Naive thymus-derived CD4-positive, alpha-beta T cell (primary cell): ENCODE measurements at regions not wholly inside any gene's neighbourhood (a gene's known extent, or its start where the extent isn't known, plus 50 kb on each side); places are given as distances from the start of the nearest gene placed in this dataset.
"Not testable (repeated sequence)": the region's sequence is repeated elsewhere in the genome, so short reads cannot be mapped to it uniquely, and the experiment has no call there.

Source experiments
- ATAC-seq: fragments of 150-1000 bp; cut with Tn5 transposase; 2 replicates; pipeline ENCODE4 v1.10.0; 2021; ENCODE audit warnings: mild to moderate bottlenecking, moderate library complexity
- CTCF ChIA-PET: fragments of 350-600 bp; sonication (Branson Sonifier 250); formaldehyde crosslinking; loops from one replicate; lab custom pipeline; 2021; ENCODE audit warnings: antibody characterized with exemption; lab: Charles Lee
- POLR2A ChIA-PET: fragments of 350-600 bp; sonication (Branson Sonifier 250); formaldehyde crosslinking; loops from one replicate; lab custom pipeline; 2021; ENCODE audit warnings: antibody characterized with exemption, inconsistent platforms; lab: Charles Lee
- DNase-seq, 9 donors: peaks; one replicate each; pipeline versions ENCODE4 v3.0.0 to v3.0.0-alpha.2; 2020 to 2022; ENCODE audit warnings: mixed read lengths in 1 of 9
- H3K27ac ChIP-seq: one replicate; pipeline ENCODE4 v1.7.0; 2013; ENCODE audit warnings: mild to moderate bottlenecking, low read depth, low read length, moderate library complexity
- H3K27me3 ChIP-seq, 2 donors: one replicate each; pipeline ENCODE4 v1.7.0; 2013; ENCODE audit warnings: low read length in 2 of 2, mild to moderate bottlenecking in 2 of 2, moderate library complexity in 2 of 2; ENCODE audit not compliant: control insufficient read depth in 2 of 2, insufficient read depth in 2 of 2
- H3K36me3 ChIP-seq, 3 experiments: 1 replicate in 2 of 3; 2 replicates in 1 of 3; pipeline ENCODE4 v1.7.0; 2013; ENCODE audit warnings: low read length in 3 of 3, mild to moderate bottlenecking in 3 of 3, moderate library complexity in 1 of 3; ENCODE audit not compliant: insufficient read depth in 3 of 3, control insufficient read depth in 2 of 3
- H3K4me1 ChIP-seq, 2 donors: one replicate each; pipeline ENCODE4 v1.7.0; 2013; ENCODE audit warnings: low read length in 2 of 2, mild to moderate bottlenecking in 2 of 2, moderate library complexity in 1 of 2; ENCODE audit not compliant: control insufficient read depth in 2 of 2, insufficient read depth in 2 of 2
- H3K4me3 ChIP-seq: 2 replicates; pipeline ENCODE4 v1.7.0; 2013; ENCODE audit warnings: mild to moderate bottlenecking, low read length
- H3K9me3 ChIP-seq, 3 experiments: 1 replicate in 2 of 3; 2 replicates in 1 of 3; pipeline ENCODE4 v1.7.0; 2013; ENCODE audit warnings: low read length in 3 of 3; ENCODE audit not compliant: control insufficient read depth in 2 of 3
- H3K27ac Mint-ChIP-seq, 9 donors: one replicate each; pipeline ENCODE4 v1.8.0; 2020 to 2022; ENCODE audit warnings: mixed read lengths in 9 of 9, mild to moderate bottlenecking in 8 of 9, moderate library complexity in 5 of 9, inconsistent platforms in 2 of 9
- H3K27me3 Mint-ChIP-seq, 5 donors: one replicate each; pipeline ENCODE4 v1.8.0; 2021 to 2022; ENCODE audit warnings: mixed read lengths in 5 of 5, mild to moderate bottlenecking in 1 of 5
- H3K36me3 Mint-ChIP-seq, 5 donors: one replicate each; pipeline ENCODE4 v1.8.0; 2020 to 2022; ENCODE audit warnings: mixed read lengths in 5 of 5, mild to moderate bottlenecking in 3 of 5, inconsistent platforms in 1 of 5
- H3K4me1 Mint-ChIP-seq, 7 donors: one replicate each; pipeline ENCODE4 v1.8.0; 2020 to 2022; ENCODE audit warnings: mixed read lengths in 7 of 7, mild to moderate bottlenecking in 3 of 7, inconsistent platforms in 1 of 7
- H3K4me3 Mint-ChIP-seq, 10 donors: one replicate each; pipeline ENCODE4 v1.8.0; 2020 to 2022; ENCODE audit warnings: mild to moderate bottlenecking in 10 of 10, mixed read lengths in 10 of 10, moderate library complexity in 6 of 10, inconsistent platforms in 2 of 10
- H3K9me3 Mint-ChIP-seq, 11 donors: one replicate each; pipeline ENCODE4 v1.8.0; 2020 to 2022; ENCODE audit warnings: mixed read lengths in 11 of 11, mild to moderate bottlenecking in 4 of 11, inconsistent platforms in 1 of 11, moderate library complexity in 1 of 11
- intact Hi-C, 2 donors: fragments of 100-400 bp; cut with micrococcal nuclease; formaldehyde crosslinking; loops; one replicate each; pipeline ENCODE4 v1.15.1; 2023

- H3K9me3 ChIP-seq, ATAC-seq, CTCF ChIA-PET, H3K27ac ChIP-seq, H3K4me3 ChIP-seq, H3K36me3 Mint-ChIP-seq, H3K4me1 Mint-ChIP-seq, POLR2A ChIA-PET, DNase-seq, H3K36me3 ChIP-seq, H3K27me3 ChIP-seq, H3K27ac Mint-ChIP-seq, H3K4me3 Mint-ChIP-seq, H3K27me3 Mint-ChIP-seq, intact Hi-C loops, H3K4me1 ChIP-seq: not testable (repeated sequence)
- H3K9me3 Mint-ChIP-seq, result peaks cover 0 to 10% (median 2%) of the 10 kb centered on the region in 11 donors
These were observed 240.6 kb downstream of the GOLGA6L6 start for GRCh38 chr15:20301041-20301390.

- H3K27me3 Mint-ChIP-seq, H3K36me3 ChIP-seq, H3K27ac ChIP-seq, H3K36me3 Mint-ChIP-seq, CTCF ChIA-PET, POLR2A ChIA-PET, H3K9me3 ChIP-seq, ATAC-seq, H3K4me3 ChIP-seq, H3K4me3 Mint-ChIP-seq, H3K27me3 ChIP-seq, H3K4me1 Mint-ChIP-seq, intact Hi-C loops, H3K27ac Mint-ChIP-seq, H3K4me1 ChIP-seq: not testable (repeated sequence)
- peak in 1 of 9 donors; percentile 20 for DNase-seq
- peaks cover 0 to 13% (median 2%) of the 10 kb centered on the region in 11 donors for H3K9me3 Mint-ChIP-seq
These were observed 241.1 kb downstream of the GOLGA6L6 start for GRCh38 chr15:20300351-20301040.

- ATAC-seq, POLR2A ChIA-PET, CTCF ChIA-PET, intact Hi-C loops, H3K4me1 Mint-ChIP-seq, H3K36me3 ChIP-seq, H3K4me3 ChIP-seq, H3K4me1 ChIP-seq, H3K4me3 Mint-ChIP-seq, H3K27me3 Mint-ChIP-seq, H3K27ac ChIP-seq, H3K9me3 ChIP-seq, H3K27me3 ChIP-seq, DNase-seq, H3K36me3 Mint-ChIP-seq, H3K27ac Mint-ChIP-seq: not testable (repeated sequence)
- peaks cover 0 to 15% (median 2%) of the 10 kb centered on the region in 11 donors for H3K9me3 Mint-ChIP-seq
These were observed 243.9 kb downstream of the GOLGA6L6 start for GRCh38 chr15:20297603-20298123.

GRCh38 chr15:20296261-20296660 lies 245.3 kb downstream of the GOLGA6L6 start:
- H3K9me3 ChIP-seq, H3K36me3 Mint-ChIP-seq, H3K4me1 ChIP-seq, H3K4me1 Mint-ChIP-seq, H3K27me3 Mint-ChIP-seq, H3K27me3 ChIP-seq, CTCF ChIA-PET, H3K4me3 Mint-ChIP-seq, H3K27ac ChIP-seq, intact Hi-C loops, H3K36me3 ChIP-seq, H3K27ac Mint-ChIP-seq, ATAC-seq, H3K4me3 ChIP-seq, POLR2A ChIA-PET: not testable (repeated sequence)
- DNase-seq, result peak in 1 of 9 donors; percentile 16
- peaks cover 0 to 15% (median 2%) of the 10 kb centered on the region in 11 donors for H3K9me3 Mint-ChIP-seq

GRCh38 chr15:20295238-20295811 lies 246.3 kb downstream of the GOLGA6L6 start:
- Mint-ChIP-seq H3K4me3 (no peak overlapping the region), H3K27me3 (no peaks in the 10 kb centered on the region), H3K36me3 (no peaks in the 10 kb centered on the region), H3K9me3 (peaks cover 0 to 15% (median 2%) of the 10 kb centered on the region in 11 donors), H3K4me1 (no peaks in the 10 kb centered on the region), H3K27ac (no peak overlapping the region)
- ChIA-PET POLR2A (interaction anchor here (0.6 kb wide), 1 partner anchor 45 kb away, joined by 4 read pairs; no protein-coding TSS in a partner anchor), CTCF (no interaction called here)
- intact Hi-C loops, result no loop called here
- H3K4me1 ChIP-seq, result no peaks in the 10 kb centered on the region
- no peak overlapping the region for H3K4me3 ChIP-seq
- ATAC-seq, result no peak
- no peak overlapping the region for H3K27ac ChIP-seq
- no peaks in the 10 kb centered on the region for H3K27me3 ChIP-seq
- peak in 1 of 9 donors; percentile 20 for DNase-seq
- no peaks in the 10 kb centered on the region for H3K9me3 ChIP-seq
- H3K36me3 ChIP-seq, result no peaks in the 10 kb centered on the region

GRCh38 chr15:20294651-20295237 lies 246.9 kb downstream of the GOLGA6L6 start:
- ChIA-PET POLR2A (no interaction called here), CTCF (no interaction called here)
- H3K27me3 Mint-ChIP-seq, result no peaks in the 10 kb centered on the region
- no peak overlapping the region for H3K27ac ChIP-seq
- no peak overlapping the region for H3K4me3 ChIP-seq
- no peaks in the 10 kb centered on the region for H3K4me1 Mint-ChIP-seq
- H3K27me3 ChIP-seq, result no peaks in the 10 kb centered on the region
- no peaks in the 10 kb centered on the region for H3K4me1 ChIP-seq
- H3K9me3 ChIP-seq, result no peaks in the 10 kb centered on the region
- intact Hi-C loops, result no loop called here
- peak in 1 of 9 donors; percentile 22 for DNase-seq
- no peaks in the 10 kb centered on the region for H3K36me3 Mint-ChIP-seq
- H3K4me3 Mint-ChIP-seq, result no peak overlapping the region
- ATAC-seq, result peak; percentile 27
- H3K9me3 Mint-ChIP-seq, result peaks cover 0 to 13% (median 2%) of the 10 kb centered on the region in 11 donors
- H3K36me3 ChIP-seq, result no peaks in the 10 kb centered on the region
- no peak overlapping the region for H3K27ac Mint-ChIP-seq
